Pancreas (tissue), 10 donors: ENCODE measurements at regions not wholly inside any gene's neighbourhood (a gene's known extent, or its start where the extent isn't known, plus 50 kb on each side); places are given as distances from the start of the nearest gene placed in this dataset.

Source experiments
- ATAC-seq, 4 donors: fragments of 200-7000 bp; cut with Tn5 transposase; one replicate each; pipeline versions ENCODE4 v1.8.0 to v1.9.1; 2020; ENCODE audit warnings: mild to moderate bottlenecking in 4 of 4, moderate library complexity in 4 of 4
- DNase-seq, 6 donors: peaks; one replicate each; pipeline ENCODE4 v3.0.0-alpha.2; 2020
- FAIRE-seq: peaks from 2 replicates; lab custom pipeline; 2012; peaks lifted over from hg19 to GRCh38; lab: Jason Lieb, UNC
- H3K27ac ChIP-seq, 4 donors: fragments of 200-600 bp; sonication (generic); 1 replicate in 3 of 4; 2 replicates in 1 of 4; pipeline versions ENCODE4 v1.5.0 to v1.8.0; 2020
- H3K27me3 ChIP-seq, 4 donors: fragments of 200-600 bp; one replicate each; pipeline ENCODE4 v1.8.0; 2021
- H3K36me3 ChIP-seq, 3 donors: fragments of 200-600 bp; sonication (generic) in 1 of 3; one replicate each; pipeline versions ENCODE4 v1.5.0 to v1.8.0; 2020 to 2021
- H3K4me1 ChIP-seq, 3 donors: fragments of 200-600 bp; one replicate each; pipeline ENCODE4 v1.8.0; 2021
- H3K4me3 ChIP-seq, 4 donors: fragments of 200-600 bp; sonication (generic) in 2 of 4; one replicate each; pipeline versions ENCODE4 v1.5.0 to v1.8.0; 2020 to 2021
- H3K9me3 ChIP-seq, 4 donors: fragments of 200-600 bp; one replicate each; pipeline ENCODE4 v1.8.0; 2021
- CTCF ChIP-seq, 4 donors: fragments of 200-600 bp; sonication (generic) in 3 of 4; IDR thresholded peaks; one replicate each; pipeline versions ENCODE4 v1.5.0 to v1.8.0; 2021; ENCODE audit warnings: antibody characterized with exemption in 4 of 4
- WGBS, 2 donors: extraction: QIAGEN DNeasy Blood & Tissue Kit; methylation state at CpG; one replicate each; pipeline ENCODE4 v1.1.7; 2013; 5-methylcytosine and 5-hydroxymethylcytosine counted together
- intact Hi-C, 3 donors: fragments of 100-400 bp; cut with DNase I; formaldehyde crosslinking; loops; one replicate each; pipeline versions ENCODE4 v1.11.1 to v1.14.2; 2022
- donor health status: healthy with polysubstance abuse.
- donor health status: DM: no; HTN: no; CAD: no; lungs with moderate emphysema.
- donor health status: DM: no; HTN: no; CAD: no.
- donor health status: control.
- donor health status: control.
- donor health status: Bipolar disorder and iron deficiency.
- donor health status: DM: yes; HTN: yes; CAD: no.
- donor health status: DM: no; HTN: no; CAD: no.
- donor health status: DM: no; HTN: no; CAD: no.
- donor health status: DM: yes; HTN: yes; CAD: no.

GRCh38 chr4:125938541-125938940 is 623.8 kb downstream of the FAT4 start:
- no peak for FAIRE-seq
- Histone ChIP-seq H3K4me1 (no peaks in the 10 kb centered on the region), H3K4me3 (no peak overlapping the region), H3K9me3 (no peaks in the 10 kb centered on the region), H3K27me3 (no peaks in the 10 kb centered on the region), H3K36me3 (no peaks in the 10 kb centered on the region), H3K27ac (no peak overlapping the region)
- no peak for ATAC-seq
- no peak for DNase-seq
- intact Hi-C loops, result no loop called here
- no peak for TF ChIP-seq CTCF (IDR thresholded peaks at IDR 0.05)

GRCh38 chr4:125940426-125940825 is 625.7 kb downstream of the FAT4 start:
- ATAC-seq (no peak), DNase-seq (no peak), FAIRE-seq (no peak)
- Histone ChIP-seq H3K27me3 (no peaks in the 10 kb centered on the region), H3K27ac (no peak overlapping the region), H3K4me1 (no peaks in the 10 kb centered on the region), H3K9me3 (no peaks in the 10 kb centered on the region), H3K4me3 (no peak overlapping the region), H3K36me3 (no peaks in the 10 kb centered on the region)
- no peak for TF ChIP-seq CTCF (IDR thresholded peaks at IDR 0.05)
- intact Hi-C loops, result no loop called here
- WGBS, 2 donors, result 36 to 51% methylated on average over 2 of the region's 2 CpGs

DNA sequence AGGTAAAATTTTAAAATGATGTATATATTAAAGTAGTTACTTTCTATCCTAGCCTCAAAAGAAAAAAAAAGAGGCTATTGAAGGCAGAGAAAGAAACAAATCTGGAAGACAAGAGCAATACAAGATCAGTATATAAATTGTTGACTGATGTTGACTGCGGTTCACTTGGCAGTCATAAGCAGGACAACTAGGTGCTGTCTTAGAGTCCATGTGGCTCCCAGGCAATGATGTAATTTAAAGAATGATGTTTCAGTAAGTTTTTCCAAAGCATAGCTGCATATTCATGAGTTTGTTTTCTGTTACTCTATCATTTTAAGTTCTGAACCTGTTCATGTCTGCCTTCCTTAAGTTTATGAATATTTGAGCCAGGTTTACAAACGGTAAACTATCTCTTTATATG is 630.2 kb downstream of the FAT4 start:
- no peaks in the 10 kb centered on the region for H3K36me3 ChIP-seq
- no peak overlapping the region for H3K27ac ChIP-seq
- peaks cover 0 to 3% (median 0%) of the 10 kb centered on the region in 3 donors for H3K4me1 ChIP-seq
- no peaks in the 10 kb centered on the region for H3K27me3 ChIP-seq
- FAIRE-seq (no peak), DNase-seq (no peak), ATAC-seq (no peak)
- no peak for TF ChIP-seq CTCF (IDR thresholded peaks at IDR 0.05)
- intact Hi-C loops, result no loop called here
- 79 to 83% methylated on average over 2 of the region's 2 CpGs for WGBS, 2 donors
- no peaks in the 10 kb centered on the region for H3K9me3 ChIP-seq
- H3K4me3 ChIP-seq, result no peak overlapping the region

- no peak overlapping the region for H3K4me3 ChIP-seq
- no peak for DNase-seq
- FAIRE-seq, result no peak
- no peak overlapping the region for H3K27ac ChIP-seq
- H3K36me3 ChIP-seq, result no peaks in the 10 kb centered on the region
- intact Hi-C loops, result no loop called here
- WGBS, 2 donors, result 52 to 69% methylated on average over 4 of the region's 4 CpGs
- no peaks in the 10 kb centered on the region for H3K27me3 ChIP-seq
- no peak for TF ChIP-seq CTCF (IDR thresholded peaks at IDR 0.05)
- no peaks in the 10 kb centered on the region for H3K9me3 ChIP-seq
- ATAC-seq, result no peak
- H3K4me1 ChIP-seq, result peaks cover 0 to 3% (median 0%) of the 10 kb centered on the region in 3 donors
Observed at GRCh38 chr4:125948021-125948420, 633.3 kb downstream of the FAT4 start.

DNA sequence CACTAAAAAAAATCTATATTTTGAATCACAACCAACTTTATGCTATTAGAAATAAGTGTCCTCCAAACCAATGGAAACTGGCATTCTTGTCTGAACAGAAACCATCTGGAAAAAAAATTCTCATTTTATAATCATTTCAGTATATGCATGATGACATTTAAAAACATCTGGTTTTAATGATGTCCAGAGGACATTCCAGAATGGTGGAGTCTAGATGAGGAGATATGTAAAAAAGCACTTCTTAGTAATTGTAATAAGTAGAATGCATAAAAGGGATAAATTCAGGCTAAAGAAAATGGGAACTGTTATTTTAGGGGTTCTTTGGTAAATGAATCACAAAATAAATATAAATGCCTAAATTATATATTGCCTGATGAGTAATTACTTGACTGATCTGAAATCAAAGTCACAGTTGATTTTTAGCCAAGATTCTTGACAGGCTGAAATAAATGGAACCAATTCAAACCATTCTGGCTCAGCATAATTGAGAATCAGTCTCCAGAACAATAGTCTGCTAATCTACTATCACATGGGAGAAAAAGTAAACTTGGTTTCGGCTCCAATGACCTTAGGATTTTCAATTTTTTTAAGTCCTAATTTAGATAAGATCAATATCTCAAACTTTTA is 636.6 kb downstream of the FAT4 start:
- Histone ChIP-seq H3K36me3 (no peaks in the 10 kb centered on the region), H3K9me3 (no peaks in the 10 kb centered on the region), H3K27ac (no peak overlapping the region), H3K27me3 (no peaks in the 10 kb centered on the region), H3K4me3 (no peak overlapping the region), H3K4me1 (peaks cover 0 to under 1% (median 0%) of the 10 kb centered on the region in 3 donors)
- WGBS, 2 donors, result 12 to 17% methylated on average over 1 of the region's 1 CpG
- ATAC-seq, result no peak
- no peak for TF ChIP-seq CTCF (IDR thresholded peaks at IDR 0.05)
- FAIRE-seq, result no peak
- intact Hi-C loops, result no loop called here
- DNase-seq, result no peak
